ENCODE measurements at regions not wholly inside any gene's neighbourhood (a gene's known extent, or its start where the extent isn't known, plus 50 kb on each side); places are given as distances from the start of the nearest gene placed in this dataset.

DNA sequence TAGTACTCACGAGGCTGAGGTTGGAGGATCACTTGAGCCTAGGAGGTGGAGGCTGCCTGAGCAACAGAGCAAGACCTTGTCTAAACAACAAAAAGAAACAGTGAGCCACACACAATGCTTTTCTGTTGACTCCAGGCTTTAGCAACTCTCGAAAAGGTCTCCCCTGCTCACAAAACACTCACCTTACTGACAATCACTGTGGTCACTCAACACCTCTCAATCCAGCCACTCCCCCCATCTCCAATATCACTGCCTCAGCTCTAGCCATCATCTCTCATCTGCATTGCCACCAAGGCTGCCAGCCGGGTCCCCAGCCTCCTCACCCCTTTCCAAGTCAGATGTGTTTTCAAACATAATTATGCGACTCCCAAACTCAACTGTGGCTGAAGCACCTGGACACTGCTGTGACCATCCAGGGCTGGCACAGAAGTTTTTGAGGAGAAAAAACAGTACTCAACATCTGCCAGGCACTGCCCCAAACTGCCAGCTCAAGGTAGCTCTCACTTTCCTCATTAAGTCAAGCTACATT, 218.0 kb upstream of the ARID1B start:
- no peak for DNase-seq

- DNase-seq: no peak
Observed at GRCh38 chr6:156557911-156558259, 219.3 kb upstream of the ARID1B start.

DNA sequence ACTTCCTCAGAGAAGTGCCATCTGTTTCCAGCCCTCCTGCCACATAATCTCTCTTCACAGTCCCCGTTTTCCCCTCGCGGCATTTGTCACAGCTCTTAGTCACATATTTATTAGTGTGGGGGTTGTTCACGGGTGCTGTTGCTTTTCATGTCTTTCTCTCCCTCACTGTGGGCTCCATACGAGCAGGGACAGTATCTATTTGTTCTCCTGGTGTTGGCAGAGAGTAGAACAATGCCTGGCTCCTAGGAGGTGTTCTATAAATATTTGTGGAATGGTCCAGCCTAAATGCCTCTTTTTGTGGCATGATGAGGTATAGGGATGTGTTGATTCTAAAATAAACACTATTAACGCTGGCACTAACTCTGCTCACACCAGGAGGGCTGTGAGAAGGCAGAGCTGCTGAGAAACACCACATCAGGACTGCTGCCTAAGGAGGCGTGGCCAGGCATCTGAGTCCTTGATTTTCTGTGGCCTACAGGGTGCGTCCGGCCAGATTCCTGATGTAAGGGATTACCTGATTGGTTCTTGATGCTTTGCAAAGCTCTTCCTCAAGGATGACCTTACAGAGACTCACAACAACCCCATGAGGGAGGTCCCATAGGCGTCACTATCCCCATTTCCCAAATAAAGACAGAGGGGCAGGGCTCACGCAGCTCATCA, 219.8 kb upstream of the ARID1B start:
- peak; percentile 3 for DNase-seq

DNA sequence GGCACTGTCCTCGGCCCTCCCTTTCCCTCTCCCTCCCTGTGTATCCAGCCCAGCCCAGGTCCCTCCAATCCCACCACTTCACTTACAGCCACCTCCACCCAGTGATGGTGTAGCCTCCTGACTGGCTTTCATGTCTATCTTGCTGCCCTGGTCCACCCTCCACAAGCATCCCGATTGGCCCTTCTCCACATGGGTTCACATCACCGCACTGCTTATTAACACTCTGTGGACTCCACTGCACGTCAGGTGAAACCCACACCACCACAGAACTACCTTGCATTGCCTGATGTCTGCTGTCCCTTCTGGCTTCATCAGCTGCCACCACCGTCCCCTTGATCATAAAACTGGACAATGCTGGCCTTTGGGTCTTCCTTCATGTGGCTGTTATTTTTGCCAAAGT, 220.4 kb upstream of the ARID1B start:
- DNase-seq: no peak

- no peak for DNase-seq
Observed at GRCh38 chr6:156555116-156555515, 222.1 kb upstream of the ARID1B start.

GRCh38 chr6:156554160-156554559, 223.0 kb upstream of the ARID1B start:
- no peak for DNase-seq

DNA sequence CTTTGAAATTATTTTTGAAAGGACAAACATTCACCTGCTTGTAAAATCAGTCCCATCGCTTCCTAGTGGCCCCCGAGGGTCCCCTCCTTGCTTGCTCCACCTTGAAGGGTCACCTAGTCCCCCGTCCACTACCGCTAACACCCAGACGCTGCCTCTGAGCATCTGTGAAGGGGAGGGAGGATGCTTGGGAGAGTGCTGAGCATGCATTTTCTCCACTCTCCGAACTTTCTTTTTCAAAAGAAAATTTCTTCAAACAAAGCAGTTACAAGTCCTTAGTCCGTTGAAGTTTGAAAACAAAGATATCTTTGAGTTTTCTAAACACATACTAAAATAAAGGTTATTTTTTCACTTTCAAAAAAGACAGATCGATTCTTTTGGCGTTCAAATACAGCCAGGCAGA, 224.3 kb upstream of the ARID1B start:
- DNase-seq: no peak

- DNase-seq: no peak
Observed at GRCh38 chr6:156550949-156551348, 226.2 kb upstream of the ARID1B start.

DNA sequence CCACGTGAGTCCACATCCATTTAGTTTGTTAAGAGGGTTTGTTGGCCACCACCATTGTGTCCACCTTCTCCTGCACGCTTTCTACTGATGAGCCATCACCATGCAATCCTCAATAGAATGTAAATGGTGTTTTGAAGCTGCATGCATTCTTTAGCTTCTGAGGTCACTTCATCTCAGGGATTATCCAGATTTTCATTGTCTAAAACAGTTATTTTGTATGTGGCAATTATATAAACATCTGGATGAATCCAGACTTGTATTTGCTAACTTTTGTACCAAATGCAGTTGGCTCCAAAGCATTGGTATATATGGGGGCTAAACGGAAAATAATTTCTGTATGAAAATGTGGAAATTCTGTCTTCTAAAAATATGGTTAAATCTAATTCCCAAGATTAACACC, 231.2 kb upstream of the ARID1B start:
- no peak for DNase-seq

GRCh38 chr6:156545021-156545420, 232.2 kb upstream of the ARID1B start:
- DNase-seq: no peak

GRCh38 chr6:156544046-156544445, 233.1 kb upstream of the ARID1B start:
- DNase-seq: no peak

GRCh38 chr6:156543431-156543830, 233.7 kb upstream of the ARID1B start:
- no peak for DNase-seq

DNA sequence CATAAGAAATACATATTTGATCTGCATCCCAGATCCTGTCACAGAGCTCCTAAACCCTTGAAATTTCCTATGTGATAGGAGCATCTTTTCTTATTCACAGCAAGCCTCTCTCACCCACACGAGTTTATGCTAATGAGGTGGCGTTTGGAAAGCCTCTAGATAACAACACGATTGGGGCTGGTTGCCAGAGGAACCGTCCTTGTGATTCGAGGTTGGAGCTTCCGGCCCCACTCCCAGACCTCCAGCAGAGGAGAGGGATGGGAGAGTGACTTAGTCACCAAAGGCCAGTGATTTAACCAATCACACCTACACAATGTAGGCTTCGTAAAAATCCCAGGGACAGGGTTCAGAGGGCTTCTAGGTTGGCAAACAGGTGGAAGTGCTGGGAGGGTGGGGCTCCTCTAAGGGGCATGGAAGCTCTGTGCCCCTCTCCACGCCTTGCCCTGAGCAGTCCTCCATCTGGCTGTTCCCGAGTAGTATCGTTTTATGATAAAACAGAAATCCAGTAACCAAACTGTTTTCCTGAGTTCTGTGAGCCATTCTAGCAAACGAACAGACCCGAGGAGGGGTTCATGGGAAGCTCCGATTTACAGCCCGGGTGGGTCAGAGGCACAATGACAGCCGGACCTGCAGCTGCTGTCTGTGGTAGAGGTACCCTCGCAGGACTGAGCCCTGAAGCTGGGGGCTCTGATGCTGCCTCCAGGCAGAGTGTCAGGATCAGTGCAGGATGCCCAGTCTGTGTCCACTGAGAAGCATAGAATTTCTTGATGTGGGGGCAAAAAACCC, 238.1 kb upstream of the ARID1B start:
- DNase-seq: no peak

GRCh38 chr6:156534594-156534993, 242.6 kb upstream of the ARID1B start:
- DNase-seq: no peak

DNA sequence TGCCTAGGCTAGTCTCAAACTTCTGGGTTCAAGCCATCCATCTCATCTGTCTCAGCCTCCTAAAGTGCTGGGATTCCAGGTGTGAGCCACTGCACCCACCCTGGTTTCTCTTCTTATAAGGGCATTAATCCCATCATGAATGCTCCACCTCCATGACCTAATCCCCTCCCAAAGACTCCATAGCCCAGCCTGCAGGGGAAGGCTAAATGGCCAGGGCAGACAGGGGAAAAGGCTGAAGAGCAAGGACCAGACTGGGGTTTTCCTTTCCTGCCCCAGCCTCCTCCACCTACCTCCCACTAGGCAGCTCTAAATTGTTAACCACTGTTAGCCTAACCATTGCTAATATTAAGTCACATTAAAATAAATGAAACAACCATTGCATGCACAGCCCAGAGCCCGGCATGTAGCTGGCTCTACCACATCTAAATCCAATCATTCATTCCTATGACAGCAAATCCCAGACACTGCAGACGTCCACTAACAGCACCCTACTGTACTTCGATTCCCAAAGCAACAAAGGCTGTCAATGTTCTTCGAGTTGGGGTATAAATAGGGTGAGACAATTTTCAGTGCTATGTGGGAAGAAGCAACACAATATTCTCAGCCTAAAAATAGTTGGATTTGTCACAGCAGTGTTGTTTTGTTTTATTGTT, 243.2 kb upstream of the ARID1B start:
- no peak for DNase-seq

GRCh38 chr6:156526081-156526480, 251.1 kb upstream of the ARID1B start:
- no peak for DNase-seq

DNA sequence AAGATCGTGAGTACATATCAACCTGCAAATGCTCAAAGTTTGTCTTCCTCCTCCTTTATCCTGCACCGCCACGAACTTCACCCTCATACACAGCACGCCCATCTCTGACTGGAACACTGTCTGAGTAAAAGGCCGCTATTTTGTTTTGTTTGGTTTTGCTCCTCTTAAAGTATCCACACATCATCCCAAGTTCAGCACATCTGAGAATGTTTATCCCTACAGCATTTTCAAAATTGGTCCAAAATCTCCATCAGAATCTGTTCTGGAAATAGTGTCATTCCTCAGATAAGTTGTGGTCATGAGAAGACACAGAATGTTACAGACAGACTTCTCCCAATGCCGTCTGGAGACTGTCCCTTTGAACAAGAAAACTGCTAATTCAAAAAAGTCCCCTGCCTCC, 251.6 kb upstream of the ARID1B start:
- no peak for DNase-seq

GRCh38 chr6:156519940-156520339, 257.2 kb upstream of the ARID1B start:
- no peak for DNase-seq

- no peak for DNase-seq
Observed at GRCh38 chr6:156517088-156517487, 260.1 kb upstream of the ARID1B start.

- DNase-seq: no peak
Observed at GRCh38 chr6:156515242-156515641, 261.9 kb upstream of the ARID1B start.

GRCh38 chr6:156513504-156513903, 263.7 kb upstream of the ARID1B start:
- DNase-seq: no peak

- no peak for DNase-seq
Observed at GRCh38 chr6:156511570-156511969, 265.6 kb upstream of the ARID1B start.

DNA sequence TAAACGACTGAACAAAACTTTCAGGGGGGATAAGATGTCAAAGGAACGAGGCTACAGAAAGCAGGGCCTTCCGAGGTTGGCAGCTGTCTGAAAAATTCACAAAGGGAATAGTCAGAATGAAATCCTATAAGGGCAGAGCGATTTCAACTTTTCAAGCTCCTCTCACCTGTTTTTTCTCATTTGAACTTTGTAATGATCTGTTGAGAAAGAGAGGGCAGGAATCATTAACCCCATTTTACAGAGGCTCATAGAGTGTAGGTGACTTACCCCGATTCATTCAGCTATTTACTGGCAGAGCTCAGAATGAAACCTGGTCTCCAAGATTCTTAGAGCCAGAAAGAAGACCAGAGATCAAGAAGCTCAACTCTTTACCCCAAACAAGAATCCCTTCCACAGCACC, 266.1 kb upstream of the ARID1B start:
- DNase-seq: no peak

GRCh38 chr6:156510242-156510641, 266.9 kb upstream of the ARID1B start:
- DNase-seq: no peak
